Stimulated activated memory B cell treated with anti-CD40 and anti-IgM and Interleukin-4, amounts not matched to agents 10 μg/mL and 1 μg/mL and 100 μg/mL, for 72 hours (primary cell): ENCODE measurements at regions not wholly inside any gene's neighbourhood (a gene's known extent, or its start where the extent isn't known, plus 50 kb on each side); places are given as distances from the start of the nearest gene placed in this dataset.
"Not testable (repeated sequence)": the region's sequence is repeated elsewhere in the genome, so short reads cannot be mapped to it uniquely, and the experiment has no call there.

Experiments used
- ATAC-seq: fragments of 150-1000 bp; cut with Tn5 transposase; 2 replicates; pipeline ENCODE4 v1.10.0; 2021
- H3K27ac Mint-ChIP-seq: one replicate; pipeline ENCODE4 v1.8.0; 2022; ENCODE audit warnings: mild to moderate bottlenecking, mixed read lengths
- H3K27me3 Mint-ChIP-seq: one replicate; pipeline ENCODE4 v1.8.0; 2022; ENCODE audit warnings: mixed read lengths
- H3K36me3 Mint-ChIP-seq: one replicate; pipeline ENCODE4 v1.8.0; 2022; ENCODE audit warnings: mixed read lengths
- H3K4me1 Mint-ChIP-seq: one replicate; pipeline ENCODE4 v1.8.0; 2022; ENCODE audit warnings: mixed read lengths
- H3K4me3 Mint-ChIP-seq: one replicate; pipeline ENCODE4 v1.8.0; 2022; ENCODE audit warnings: mild to moderate bottlenecking, moderate library complexity, mixed read lengths
- H3K9me3 Mint-ChIP-seq: one replicate; pipeline ENCODE4 v1.8.0; 2022; ENCODE audit warnings: mixed read lengths

DNA sequence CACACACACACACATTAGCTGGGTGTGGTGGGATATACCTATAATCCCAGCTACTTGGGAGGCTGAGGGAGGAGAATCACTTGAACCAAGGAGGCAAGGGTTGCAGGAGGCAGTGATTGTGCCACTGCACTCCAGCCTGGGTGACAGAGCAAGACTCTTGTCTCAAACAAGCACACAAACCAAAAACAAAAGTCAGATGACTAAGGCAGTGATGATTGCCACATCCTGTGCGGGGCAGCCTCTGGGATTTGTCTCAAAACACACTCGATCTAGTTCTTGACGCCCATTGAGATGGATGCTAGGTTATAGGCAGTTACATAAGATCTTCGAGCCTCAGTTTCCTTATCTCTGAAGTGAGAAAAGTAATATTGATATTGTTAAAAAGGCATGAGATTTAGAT, 57.8 kb upstream of the NBPF8 start:
- H3K4me3 Mint-ChIP-seq, H3K4me1 Mint-ChIP-seq, H3K27me3 Mint-ChIP-seq, H3K27ac Mint-ChIP-seq, ATAC-seq, H3K9me3 Mint-ChIP-seq, H3K36me3 Mint-ChIP-seq: not testable (repeated sequence)

DNA sequence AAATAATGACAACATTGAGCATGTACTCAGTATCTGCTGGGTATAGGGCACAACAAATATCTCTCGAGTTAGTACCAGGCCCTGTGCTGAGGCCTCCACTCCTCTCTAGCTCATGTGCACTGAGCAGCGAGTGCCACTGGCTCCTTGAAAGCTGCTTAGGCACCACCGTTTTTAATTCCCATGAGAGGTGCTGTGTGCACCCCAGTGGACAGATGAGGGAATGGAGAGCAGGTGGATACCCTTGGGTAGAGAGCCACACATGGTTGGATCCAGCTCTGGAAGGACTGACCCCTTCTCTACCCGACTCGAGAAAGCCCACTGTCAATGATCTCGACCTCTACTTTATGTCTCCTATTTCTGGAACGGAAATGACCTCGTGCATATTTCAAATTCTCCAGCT, 58.7 kb upstream of the NBPF8 start:
- H3K9me3 Mint-ChIP-seq, H3K27me3 Mint-ChIP-seq, H3K4me1 Mint-ChIP-seq, ATAC-seq, H3K4me3 Mint-ChIP-seq, H3K36me3 Mint-ChIP-seq, H3K27ac Mint-ChIP-seq: not testable (repeated sequence)

DNA sequence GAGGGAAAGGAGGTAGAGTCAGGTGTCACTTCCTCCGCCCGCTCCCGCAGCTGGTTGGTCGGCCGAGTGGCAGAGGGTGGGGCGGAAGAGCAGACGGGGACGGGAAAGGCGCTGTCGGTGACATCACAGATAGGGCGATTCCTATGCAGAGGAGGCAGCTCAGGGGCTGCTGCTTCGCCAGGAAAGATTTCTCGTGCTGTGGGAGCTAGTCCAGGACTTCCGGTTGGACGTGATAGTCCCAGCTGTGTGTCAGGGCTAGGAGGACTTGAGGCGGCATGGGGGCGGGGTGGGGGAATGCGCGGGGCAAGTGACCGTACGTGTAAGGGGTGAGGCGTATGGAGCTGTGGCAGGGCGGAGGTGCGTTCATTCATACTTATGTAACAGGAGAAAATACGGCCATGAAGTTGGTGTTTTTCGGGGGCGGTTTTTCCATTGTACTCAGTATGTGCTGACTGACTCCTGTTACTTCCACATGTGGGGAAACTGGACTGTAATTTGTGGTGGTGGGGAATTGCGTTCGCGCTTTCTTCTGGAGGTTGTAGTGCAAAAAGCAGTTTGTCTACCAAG, 60.1 kb upstream of the NBPF8 start:
- not testable (repeated sequence) for H3K9me3 Mint-ChIP-seq, H3K27me3 Mint-ChIP-seq, H3K36me3 Mint-ChIP-seq, H3K4me1 Mint-ChIP-seq
- Mint-ChIP-seq H3K4me3 (peak overlapping the region; percentile 83), H3K27ac (peak overlapping the region; percentile 98)
- peak; percentile 98 for ATAC-seq

DNA sequence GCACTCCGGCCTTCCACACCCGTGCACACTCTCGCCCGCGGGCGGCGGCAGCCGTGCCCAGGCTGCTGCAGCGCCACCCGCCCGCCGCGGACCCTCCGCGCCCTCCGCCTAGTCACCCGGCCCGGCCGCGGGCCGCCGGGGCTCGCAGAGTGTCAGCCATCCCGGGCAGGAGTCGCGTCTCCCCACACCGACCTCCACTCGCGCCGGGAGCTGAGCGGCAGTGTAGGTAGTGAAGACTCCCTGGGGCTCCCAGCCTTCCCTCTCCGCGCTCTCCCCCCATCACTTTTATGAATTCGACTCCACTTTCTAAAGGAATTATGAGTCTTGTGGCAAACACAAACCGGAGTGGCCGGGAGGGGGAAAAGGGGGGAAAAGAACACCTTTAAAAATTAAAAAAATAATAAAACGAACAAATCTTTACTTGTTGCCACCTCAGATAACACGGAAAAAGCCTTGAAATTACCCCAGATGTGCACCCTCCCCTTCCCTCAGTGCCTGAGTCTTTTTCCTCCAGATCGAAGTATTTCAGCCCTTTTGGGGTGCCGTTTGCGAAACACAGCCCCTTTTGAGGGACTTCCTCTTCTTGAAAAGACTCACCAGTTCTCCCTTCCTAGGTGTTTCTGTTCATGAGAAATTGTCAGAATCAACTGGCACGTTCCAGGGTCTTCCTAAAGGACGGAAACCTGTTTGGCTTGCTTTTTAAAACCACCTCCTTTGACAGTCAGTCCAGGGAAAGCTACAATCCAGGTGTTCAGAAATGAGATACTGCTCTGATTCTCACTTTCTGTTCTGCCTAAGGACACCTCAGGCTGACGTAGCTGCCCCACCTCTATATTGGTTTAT, 72.4 kb upstream of the NBPF8 start:
- not testable (repeated sequence) for H3K9me3 Mint-ChIP-seq, H3K27me3 Mint-ChIP-seq, H3K36me3 Mint-ChIP-seq, H3K4me1 Mint-ChIP-seq, ATAC-seq
- Mint-ChIP-seq H3K27ac (peak overlapping the region; percentile 70), H3K4me3 (peak overlapping the region; percentile 66)

DNA sequence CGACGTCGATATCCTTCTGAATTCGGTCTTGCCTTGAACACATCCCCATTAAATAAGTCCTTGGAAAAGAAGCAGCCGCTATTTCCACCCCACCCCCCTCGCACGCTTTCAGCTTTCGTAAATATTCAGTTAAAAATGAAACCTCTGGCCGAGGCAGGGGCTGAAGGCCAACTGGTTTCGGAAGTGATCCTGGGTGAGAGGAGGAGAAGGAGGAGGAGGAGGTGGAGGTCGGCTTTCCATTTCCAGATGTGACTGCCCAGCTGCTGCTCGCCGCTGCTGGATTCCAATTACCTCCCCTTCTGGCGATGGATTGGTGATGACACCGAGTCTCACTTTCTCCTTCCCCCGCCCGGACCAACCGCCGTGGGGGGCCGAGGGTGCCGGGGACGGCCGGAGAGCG, 73.1 kb upstream of the NBPF8 start:
- not testable (repeated sequence) for H3K36me3 Mint-ChIP-seq, ATAC-seq, H3K9me3 Mint-ChIP-seq, H3K4me1 Mint-ChIP-seq, H3K27me3 Mint-ChIP-seq
- H3K27ac Mint-ChIP-seq = peak overlapping the region; percentile 70
- peak overlapping the region; percentile 89 for H3K4me3 Mint-ChIP-seq

DNA sequence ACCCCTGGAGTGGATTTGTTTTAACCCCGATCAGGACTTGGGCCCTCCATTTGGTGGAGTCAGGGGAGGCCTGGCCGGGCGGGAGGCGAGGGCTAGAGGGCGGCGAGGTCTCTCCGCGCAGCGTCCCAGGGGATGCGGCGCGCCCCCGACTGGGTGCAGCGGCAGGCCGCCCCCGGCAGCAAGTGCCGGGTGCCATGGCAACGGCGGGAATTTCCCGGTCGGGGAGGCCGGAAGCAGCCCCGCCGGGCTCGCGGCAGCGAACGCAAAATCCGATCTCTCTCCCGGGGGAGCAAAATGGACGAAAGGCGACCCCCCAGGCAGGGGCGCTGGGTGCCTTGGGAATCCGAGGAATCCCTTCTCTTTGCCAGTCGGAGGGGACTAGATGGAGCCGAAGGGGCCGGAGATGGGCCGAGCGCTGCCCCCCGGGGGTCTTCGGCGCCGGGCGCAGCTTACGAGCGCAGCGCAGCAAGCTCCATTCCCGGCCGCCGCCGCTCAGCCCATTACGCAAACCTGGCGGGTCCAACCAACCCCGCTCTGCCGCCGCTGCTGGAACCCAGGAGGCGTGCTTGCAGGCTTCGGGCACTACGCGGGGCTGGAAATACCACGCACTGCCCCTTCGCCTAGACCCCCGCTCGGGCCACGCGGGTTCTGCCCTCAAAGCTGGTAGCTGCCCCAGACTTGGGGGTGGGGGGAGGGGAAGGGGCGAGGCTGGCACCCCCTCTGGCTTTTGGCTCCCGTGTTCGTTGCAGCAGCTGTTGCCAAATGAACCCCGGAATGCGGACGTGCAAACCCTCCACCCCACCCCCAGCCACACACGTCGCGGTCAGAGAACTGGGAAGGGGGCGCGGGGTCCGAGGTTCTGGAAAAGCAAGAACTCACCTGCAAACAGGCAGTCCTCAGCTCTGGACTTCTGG, 73.7 kb upstream of the NBPF8 start:
- Mint-ChIP-seq H3K4me3 (peak overlapping the region; percentile 89), H3K27ac (peak overlapping the region; percentile 70)
- not testable (repeated sequence) for H3K36me3 Mint-ChIP-seq, H3K27me3 Mint-ChIP-seq, H3K9me3 Mint-ChIP-seq, H3K4me1 Mint-ChIP-seq, ATAC-seq

DNA sequence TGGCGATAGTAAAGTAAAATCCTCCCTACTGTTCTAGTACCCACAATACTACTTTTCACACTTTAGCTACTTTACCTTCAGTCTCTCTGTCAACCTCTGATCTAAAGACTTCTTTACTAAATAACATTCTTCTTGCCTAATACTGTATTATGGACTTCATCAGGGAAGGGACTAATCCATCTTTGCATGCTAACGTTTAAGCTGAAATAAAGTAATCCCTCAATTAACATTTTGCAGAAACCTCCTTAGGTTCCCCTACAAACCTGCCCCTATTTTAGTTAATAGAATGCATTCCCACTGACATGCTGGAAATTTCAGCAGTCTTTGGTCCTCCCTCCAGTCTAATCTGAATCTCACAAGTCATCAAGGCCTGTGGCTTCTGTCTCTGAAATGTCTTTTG, 99.1 kb upstream of the NBPF8 start:
- H3K27me3 Mint-ChIP-seq, H3K36me3 Mint-ChIP-seq, H3K4me3 Mint-ChIP-seq, H3K27ac Mint-ChIP-seq, H3K9me3 Mint-ChIP-seq, ATAC-seq, H3K4me1 Mint-ChIP-seq: not testable (repeated sequence)

DNA sequence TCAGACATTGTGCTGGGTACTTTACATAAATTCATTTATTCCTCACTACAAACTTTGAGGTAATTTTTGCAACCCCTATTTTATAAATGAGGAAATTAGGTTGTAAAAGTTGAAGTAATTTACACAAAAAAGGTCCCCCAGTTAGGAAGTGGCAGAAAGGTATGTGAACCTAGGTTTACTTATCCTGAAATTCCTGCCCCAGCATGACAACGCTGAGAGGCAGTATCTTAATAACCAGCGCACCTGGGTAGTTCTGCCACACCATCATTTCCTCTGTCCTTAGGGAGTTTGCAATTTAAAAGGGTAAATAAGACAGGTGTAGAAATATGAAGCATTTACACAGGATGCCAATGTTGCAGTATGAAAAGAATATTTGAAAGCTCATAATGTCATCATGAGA, 102.9 kb upstream of the NBPF8 start:
- not testable (repeated sequence) for H3K4me3 Mint-ChIP-seq, H3K4me1 Mint-ChIP-seq, ATAC-seq, H3K9me3 Mint-ChIP-seq, H3K27ac Mint-ChIP-seq, H3K27me3 Mint-ChIP-seq, H3K36me3 Mint-ChIP-seq

DNA sequence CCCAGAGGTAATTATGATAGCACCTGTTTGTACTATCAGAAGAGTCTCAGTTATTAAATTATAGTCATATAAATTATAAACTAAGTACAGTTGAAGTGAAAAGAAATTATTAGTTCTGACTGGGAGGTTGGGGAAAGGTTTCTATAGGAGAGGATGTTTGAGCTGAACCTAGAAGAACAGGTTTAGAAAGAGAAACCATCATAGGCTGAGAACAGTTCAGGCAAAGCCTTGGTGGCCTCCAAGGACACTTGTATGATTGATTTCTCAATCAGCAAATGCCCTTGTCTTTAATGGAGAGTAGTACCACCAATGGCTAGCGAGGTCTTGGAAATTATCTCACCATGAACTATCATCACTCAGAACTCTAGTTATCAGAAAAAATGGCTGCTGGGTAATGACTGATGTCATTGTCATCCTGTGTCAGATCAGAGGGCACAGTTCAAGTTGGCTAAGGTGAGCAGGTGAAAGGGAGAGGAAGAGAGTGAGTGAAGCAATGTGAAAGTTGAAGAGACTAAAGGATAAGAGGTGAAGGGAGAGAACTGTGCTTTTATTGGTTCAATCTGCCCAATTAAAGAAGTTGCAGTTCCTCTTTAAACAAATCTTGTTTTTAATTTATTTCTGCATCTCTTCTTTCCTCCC, 105.8 kb upstream of the NBPF8 start:
- ATAC-seq, H3K4me3 Mint-ChIP-seq: not testable (repeated sequence)

DNA sequence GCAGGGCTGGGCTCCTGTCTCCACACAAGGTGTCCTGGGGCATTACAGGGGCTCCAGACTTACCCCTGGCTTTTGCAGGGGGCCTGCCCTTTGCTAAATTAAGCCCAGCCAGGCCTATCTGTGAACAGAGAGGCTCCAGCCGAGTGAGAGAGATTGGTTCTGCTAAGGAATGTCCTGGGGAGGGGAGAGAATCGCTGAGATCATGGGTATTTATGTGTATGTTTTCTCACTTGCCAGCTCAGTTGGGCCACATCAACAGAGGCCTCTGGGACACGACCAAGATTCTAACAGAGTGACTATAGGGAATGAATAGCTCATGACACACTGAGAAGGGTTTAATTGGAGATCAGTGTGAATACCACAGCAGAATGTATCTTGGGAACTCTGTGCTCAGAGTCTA, 109.8 kb upstream of the NBPF8 start:
- not testable (repeated sequence) for H3K4me3 Mint-ChIP-seq, H3K27me3 Mint-ChIP-seq, ATAC-seq, H3K9me3 Mint-ChIP-seq, H3K4me1 Mint-ChIP-seq, H3K36me3 Mint-ChIP-seq, H3K27ac Mint-ChIP-seq

More for the DNA sequence above, 105.8 kb upstream of the NBPF8 start:
- H3K27ac Mint-ChIP-seq, H3K36me3 Mint-ChIP-seq, H3K4me1 Mint-ChIP-seq, H3K27me3 Mint-ChIP-seq, H3K9me3 Mint-ChIP-seq: not testable (repeated sequence)

DNA sequence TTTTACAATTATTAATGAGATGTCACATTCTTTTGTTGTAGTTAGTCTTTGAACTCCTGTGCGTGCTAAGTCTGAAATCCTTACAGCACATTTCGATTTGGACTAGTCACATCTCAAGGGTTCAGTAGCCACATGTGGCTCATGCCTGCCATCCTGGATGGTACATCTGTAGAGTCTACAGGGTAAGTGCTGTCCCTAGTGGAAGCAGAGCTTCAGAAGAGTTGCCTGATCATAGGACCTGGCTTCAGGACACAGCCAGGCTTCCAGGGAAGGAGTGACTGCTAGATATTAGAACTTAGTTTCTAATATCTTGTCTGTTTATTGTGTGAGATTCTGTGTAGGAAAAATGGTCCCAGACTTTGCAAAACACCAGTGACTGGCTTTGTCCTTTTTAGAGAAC, 110.5 kb upstream of the NBPF8 start:
- not testable (repeated sequence) for H3K36me3 Mint-ChIP-seq, H3K9me3 Mint-ChIP-seq, ATAC-seq, H3K27me3 Mint-ChIP-seq, H3K4me3 Mint-ChIP-seq, H3K27ac Mint-ChIP-seq, H3K4me1 Mint-ChIP-seq

DNA sequence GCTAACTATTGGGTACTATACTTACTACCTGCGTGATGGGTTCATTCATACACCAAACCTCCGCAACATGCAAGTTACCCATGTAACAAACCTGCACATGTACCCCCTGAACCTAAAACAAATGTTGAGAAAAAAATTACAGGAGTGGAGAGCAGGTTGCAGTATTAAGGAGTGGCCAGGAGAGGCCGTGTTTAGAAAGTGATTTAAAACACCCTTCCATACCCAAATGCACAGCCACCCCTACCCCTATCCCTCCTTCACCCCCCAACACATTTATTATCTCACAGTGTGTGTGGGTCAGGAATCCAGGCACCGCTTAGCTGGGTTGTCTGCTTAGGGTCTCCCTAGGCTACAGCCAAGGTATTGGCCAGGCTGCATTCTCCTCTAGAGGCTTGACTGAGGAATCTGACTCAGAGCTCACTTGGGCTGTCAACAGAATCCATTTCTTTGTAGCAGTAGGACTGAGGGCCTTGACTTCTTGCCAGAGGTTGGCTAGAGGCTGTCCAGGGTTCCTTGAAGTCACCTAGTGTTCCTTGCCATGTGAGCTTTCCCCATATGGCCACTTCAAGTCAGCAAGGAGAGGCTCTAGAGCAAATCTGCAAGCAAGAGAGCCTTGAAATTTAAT, 115.3 kb upstream of the NBPF8 start:
- not testable (repeated sequence) for H3K36me3 Mint-ChIP-seq, H3K9me3 Mint-ChIP-seq, H3K4me3 Mint-ChIP-seq, ATAC-seq, H3K27ac Mint-ChIP-seq, H3K27me3 Mint-ChIP-seq, H3K4me1 Mint-ChIP-seq

DNA sequence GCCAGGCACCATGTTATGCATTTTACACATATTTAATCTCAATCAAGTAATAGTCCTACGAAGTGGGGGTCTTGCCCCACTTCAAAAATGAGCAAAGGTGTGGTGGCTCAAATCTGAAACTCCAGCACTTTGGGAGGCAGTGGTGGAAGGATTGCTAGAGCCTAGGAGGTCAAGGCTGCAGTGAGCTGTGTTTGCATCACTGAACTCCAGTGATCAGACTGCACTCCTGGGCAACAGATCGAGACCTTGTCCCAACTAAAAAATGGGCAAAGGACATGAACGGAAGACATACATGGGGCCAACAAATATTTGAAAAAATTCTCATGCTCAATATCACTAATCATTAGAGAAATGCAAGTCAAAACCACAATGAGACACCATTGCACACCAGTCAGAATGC, 116.3 kb upstream of the NBPF8 start:
- not testable (repeated sequence) for H3K27ac Mint-ChIP-seq, ATAC-seq, H3K9me3 Mint-ChIP-seq, H3K27me3 Mint-ChIP-seq, H3K4me1 Mint-ChIP-seq, H3K36me3 Mint-ChIP-seq, H3K4me3 Mint-ChIP-seq

DNA sequence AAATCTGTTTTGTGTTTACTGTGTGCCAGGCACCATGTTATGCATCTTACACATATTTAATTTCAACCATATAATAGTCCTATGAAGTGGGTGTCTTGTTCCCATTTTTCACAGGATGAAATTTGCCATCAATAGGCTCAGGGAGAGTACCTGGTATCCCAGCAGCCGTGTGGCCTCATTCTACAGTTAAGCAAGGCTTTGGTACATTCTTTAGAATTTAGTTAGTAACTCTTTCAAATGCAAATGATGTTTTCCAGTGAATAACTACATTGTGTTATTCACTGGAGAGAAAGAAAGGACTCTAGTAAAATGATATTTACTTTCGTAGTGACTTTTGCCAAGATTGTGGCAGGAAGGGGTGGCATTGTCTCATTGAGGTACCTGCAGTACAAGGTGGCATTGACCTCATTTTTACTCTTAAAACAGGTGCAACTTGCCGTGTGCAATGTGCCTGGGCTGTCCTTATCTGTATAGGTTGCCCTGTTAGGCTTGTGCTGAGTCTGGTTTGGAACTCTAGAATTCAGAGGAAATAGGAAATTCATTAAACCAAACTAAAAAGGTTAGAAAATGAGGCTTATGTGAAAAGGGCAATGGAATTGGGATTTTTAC, 117.4 kb upstream of the NBPF8 start:
- H3K4me3 Mint-ChIP-seq, H3K27me3 Mint-ChIP-seq, H3K9me3 Mint-ChIP-seq, ATAC-seq, H3K4me1 Mint-ChIP-seq, H3K27ac Mint-ChIP-seq, H3K36me3 Mint-ChIP-seq: not testable (repeated sequence)

DNA sequence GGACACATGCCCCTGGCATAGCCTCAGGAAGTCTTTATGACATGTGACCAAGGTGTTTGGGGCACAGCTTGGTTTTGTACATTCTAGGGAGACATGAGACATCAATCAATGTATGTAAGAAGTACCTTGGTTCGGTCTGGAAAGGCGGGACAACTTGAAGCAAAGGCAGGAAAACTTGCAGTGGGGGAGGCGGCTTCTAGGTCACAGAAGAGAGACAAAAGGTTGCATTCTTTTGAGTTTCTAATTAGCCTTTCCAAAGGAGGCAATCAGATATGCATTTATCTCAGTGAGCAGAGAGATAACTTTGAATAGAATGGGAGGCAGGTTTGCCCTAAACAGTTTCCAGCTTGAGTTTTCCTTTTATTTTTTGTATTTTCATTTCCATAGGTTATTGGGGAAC, 113.8 kb upstream of the SEC22B start:
- not testable (repeated sequence) for H3K36me3 Mint-ChIP-seq, H3K9me3 Mint-ChIP-seq, ATAC-seq, H3K4me1 Mint-ChIP-seq, H3K27me3 Mint-ChIP-seq, H3K4me3 Mint-ChIP-seq, H3K27ac Mint-ChIP-seq
